DOHH2 (cell line): ENCODE measurements at regions not wholly inside any gene's neighbourhood (a gene's known extent, or its start where the extent isn't known, plus 50 kb on each side); places are given as distances from the start of the nearest gene placed in this dataset.

Source experiments
- H3F3A ChIP-seq: fragments of 200-600 bp; sonication (generic), shearing (Covaris generic); 2 replicates; pipeline ENCODE4 v1.6.0; 2016; ENCODE audit warnings: antibody characterized with exemption, mild to moderate bottlenecking; ENCODE audit not compliant: control insufficient read depth, insufficient read depth
- H3K27ac ChIP-seq: fragments of 200-600 bp; sonication (generic); 2 replicates; pipeline ENCODE4 v1.5.1; 2014; ENCODE audit warnings: low read depth, mild to moderate bottlenecking, low read length, moderate library complexity
- H3K27me3 ChIP-seq: fragments of 200-600 bp; sonication (generic); 2 replicates; pipeline ENCODE4 v1.6.1; 2014; ENCODE audit warnings: mild to moderate bottlenecking, low read length, mixed read lengths; ENCODE audit not compliant: control insufficient read depth
- H3K36me3 ChIP-seq: fragments of 200-600 bp; sonication (generic); 2 replicates; pipeline ENCODE4 v1.6.1; 2014; ENCODE audit warnings: mild to moderate bottlenecking, low read length, moderate library complexity, mixed read lengths; ENCODE audit not compliant: control insufficient read depth
- H3K4me1 ChIP-seq: fragments of 200-600 bp; sonication (generic); 2 replicates; pipeline ENCODE4 v1.6.1; 2014; ENCODE audit warnings: mild to moderate bottlenecking, low read length, mixed read lengths; ENCODE audit not compliant: control insufficient read depth
- H3K4me2 ChIP-seq: fragments of 200-600 bp; sonication (generic); 2 replicates; pipeline ENCODE4 v1.6.0; 2014; ENCODE audit warnings: mild to moderate bottlenecking, low read length, moderate library complexity
- H3K4me3 ChIP-seq: fragments of 200-600 bp; sonication (generic); 2 replicates; pipeline ENCODE4 v1.5.1; 2014; ENCODE audit warnings: mild to moderate bottlenecking, low read length, mixed read lengths
- H3K79me2 ChIP-seq: fragments of 200-600 bp; sonication (generic); 2 replicates; pipeline ENCODE4 v1.6.1; 2014; ENCODE audit warnings: mild to moderate bottlenecking, low read length, mixed read lengths; ENCODE audit not compliant: control insufficient read depth
- H3K9me2 ChIP-seq: fragments of 200-600 bp; sonication (generic); replicated peaks from 2 replicates; pipeline ENCODE4 v1.6.1; 2014; ENCODE audit warnings: mild to moderate bottlenecking, low read length, mixed read lengths; ENCODE audit not compliant: control insufficient read depth
- H3K9me3 ChIP-seq: fragments of 200-600 bp; sonication (generic); 2 replicates; pipeline ENCODE4 v1.6.1; 2014; ENCODE audit warnings: antibody characterized with exemption, low read length, mixed read lengths; ENCODE audit not compliant: control insufficient read depth, insufficient read depth
- H4K20me1 ChIP-seq: fragments of 200-600 bp; sonication (generic); 2 replicates; pipeline ENCODE4 v1.6.0; 2014; ENCODE audit warnings: low read depth, mild to moderate bottlenecking, antibody characterized with exemption, low read length, moderate library complexity; ENCODE audit not compliant: control insufficient read depth, insufficient read depth
- CTCF ChIP-seq: fragments of 200-600 bp; sonication (generic); IDR thresholded peaks from one replicate; pipeline ENCODE4 v1.5.1; 2014; ENCODE audit warnings: antibody characterized with exemption, mild to moderate bottlenecking, low read depth, low read length; ENCODE audit not compliant: poor library complexity, severe bottlenecking
- EZH2phosphoT487 ChIP-seq: fragments of 200-600 bp; sonication (generic); IDR thresholded peaks from 2 replicates; pipeline ENCODE4 v1.6.1; 2017; ENCODE audit warnings: borderline replicate concordance, mild to moderate bottlenecking, antibody characterized with exemption, low read length, moderate library complexity, mixed read lengths

- no peaks in the 10 kb centered on the region for H3K79me2 ChIP-seq
- H3K4me3 ChIP-seq: no peak overlapping the region
- H4K20me1 ChIP-seq: no peaks in the 10 kb centered on the region
- H3K4me1 ChIP-seq: peaks cover 8% of the 10 kb centered on the region
- peaks cover 14% of the 10 kb centered on the region; the same call in 1 of the 2 replicates for H3K27me3 ChIP-seq
- no peaks in the 10 kb centered on the region for H3K9me3 ChIP-seq
- H3K27ac ChIP-seq: no peak overlapping the region
- no peak for TF ChIP-seq CTCF
- H3K9me2 ChIP-seq: no peaks in the 10 kb centered on the region
- no peaks in the 10 kb centered on the region for H3F3A ChIP-seq
- H3K4me2 ChIP-seq: no peak overlapping the region
- no peaks in the 10 kb centered on the region for H3K36me3 ChIP-seq
These were observed 467.1 kb downstream of the SOX9 start for GRCh38 chr17:72587773-72588511.

GRCh38 chr17:72588561-72588960 lies 467.7 kb downstream of the SOX9 start:
- Histone ChIP-seq H3F3A (no peaks in the 10 kb centered on the region), H3K9me3 (no peaks in the 10 kb centered on the region), H3K79me2 (no peaks in the 10 kb centered on the region), H4K20me1 (no peaks in the 10 kb centered on the region), H3K4me1 (peaks cover 8% of the 10 kb centered on the region), H3K36me3 (no peaks in the 10 kb centered on the region), H3K27ac (no peak overlapping the region), H3K4me2 (no peak overlapping the region), H3K4me3 (no peak overlapping the region), H3K9me2 (no peaks in the 10 kb centered on the region), H3K27me3 (peaks cover 14% of the 10 kb centered on the region; the same call in 1 of the 2 replicates)
- no peak for TF ChIP-seq EZH2phosphoT487
- no peak for TF ChIP-seq CTCF

GRCh38 chr17:72588961-72589360 lies 468.1 kb downstream of the SOX9 start:
- no peaks in the 10 kb centered on the region for H3K9me2 ChIP-seq
- TF ChIP-seq EZH2phosphoT487 (no peak), CTCF (no peak)
- no peaks in the 10 kb centered on the region for H4K20me1 ChIP-seq
- H3K79me2 ChIP-seq: no peaks in the 10 kb centered on the region
- H3K9me3 ChIP-seq: no peaks in the 10 kb centered on the region
- H3K4me1 ChIP-seq: peaks cover 8% of the 10 kb centered on the region
- H3K4me3 ChIP-seq: no peak overlapping the region
- no peaks in the 10 kb centered on the region for H3K36me3 ChIP-seq
- H3K27me3 ChIP-seq: peaks cover 14% of the 10 kb centered on the region; the same call in 1 of the 2 replicates
- H3K4me2 ChIP-seq: no peak overlapping the region
- H3F3A ChIP-seq: no peaks in the 10 kb centered on the region
- no peak overlapping the region for H3K27ac ChIP-seq
